Liver (tissue), 8 donors: ENCODE measurements at regions not wholly inside any gene's neighbourhood (a gene's known extent, or its start where the extent isn't known, plus 50 kb on each side); places are given as distances from the start of the nearest gene placed in this dataset.

ENCODE experiments used
- DNase-seq: peaks from one replicate; pipeline ENCODE4 v3.0.0-alpha.2; 2017; ENCODE audit warnings: low spot score
- H3K27ac ChIP-seq, 2 donors: one replicate each; pipeline ENCODE4 v1.7.0; 2013; ENCODE audit warnings: inconsistent platforms in 2 of 2, low read length in 2 of 2, control low read depth in 1 of 2, low read depth in 1 of 2, mild to moderate bottlenecking in 1 of 2
- H3K27me3 ChIP-seq, 4 donors: one replicate each; pipeline versions ENCODE4 v1.6.1 to v1.7.0; 2013; ENCODE audit warnings: low read length in 3 of 4, inconsistent platforms in 1 of 4, mild to moderate bottlenecking in 1 of 4, moderate library complexity in 1 of 4; ENCODE audit not compliant: control insufficient read depth in 4 of 4, insufficient read depth in 4 of 4
- H3K36me3 ChIP-seq, 4 donors: one replicate each; pipeline versions ENCODE4 v1.6.1 to v1.7.0; 2013; ENCODE audit warnings: low read length in 3 of 4, mild to moderate bottlenecking in 3 of 4, low read depth in 1 of 4, moderate library complexity in 1 of 4; ENCODE audit not compliant: control insufficient read depth in 4 of 4, insufficient read depth in 3 of 4
- H3K4me1 ChIP-seq, 4 donors: one replicate each; pipeline versions ENCODE4 v1.6.1 to v1.7.0; 2013; ENCODE audit warnings: low read length in 3 of 4, mild to moderate bottlenecking in 3 of 4, moderate library complexity in 1 of 4; ENCODE audit not compliant: control insufficient read depth in 4 of 4, insufficient read depth in 4 of 4
- H3K4me3 ChIP-seq, 3 donors: one replicate each; pipeline versions ENCODE4 v1.6.1 to v1.7.0; 2013; ENCODE audit warnings: low read length in 3 of 3, control low read depth in 1 of 3, low read depth in 1 of 3, mild to moderate bottlenecking in 1 of 3
- H3K9ac ChIP-seq, 2 donors: one replicate each; pipeline ENCODE4 v1.7.0; 2013; ENCODE audit warnings: low read length in 2 of 2, mild to moderate bottlenecking in 2 of 2, moderate library complexity in 2 of 2, control low read depth in 1 of 2, low read depth in 1 of 2
- H3K9me3 ChIP-seq, 4 donors: one replicate each; pipeline versions ENCODE4 v1.6.1 to v1.7.0; 2013; ENCODE audit warnings: low read length in 3 of 4; ENCODE audit not compliant: control insufficient read depth in 4 of 4
- ATF3 ChIP-seq: IDR thresholded peaks from 2 replicates; pipeline ENCODE4 v1.6.1; 2016; ENCODE audit warnings: antibody characterized with exemption
- EGR1 ChIP-seq, 2 donors: IDR thresholded peaks; 2 replicates each; pipeline ENCODE4 v1.6.1; 2016 to 2018; ENCODE audit warnings: antibody characterized with exemption in 2 of 2, low read depth in 2 of 2
- GABPA ChIP-seq, 2 donors: IDR thresholded peaks in 1 of 2; conservative IDR thresholded peaks in 1 of 2; 2 replicates each; pipeline ENCODE4 v1.6.1; 2016; ENCODE audit warnings: antibody characterized with exemption in 2 of 2, mild to moderate bottlenecking in 1 of 2, moderate library complexity in 1 of 2
- HNF4A ChIP-seq, 2 donors: conservative IDR thresholded peaks; 2 replicates each; pipeline ENCODE4 v1.6.1; 2016; ENCODE audit warnings: antibody characterized with exemption in 2 of 2, mild to moderate bottlenecking in 2 of 2
- HNF4G ChIP-seq: IDR thresholded peaks from 2 replicates; pipeline ENCODE4 v1.6.1; 2016; ENCODE audit warnings: antibody characterized with exemption
- JUND ChIP-seq, 2 donors: IDR thresholded peaks; 2 replicates each; pipeline ENCODE4 v1.6.1; 2016; ENCODE audit warnings: antibody characterized with exemption in 2 of 2
- MAX ChIP-seq: IDR thresholded peaks from 2 replicates; pipeline ENCODE4 v1.6.1; 2016; ENCODE audit warnings: antibody characterized with exemption
- NR2F2 ChIP-seq: IDR thresholded peaks from 2 replicates; pipeline ENCODE4 v1.6.1; 2016; ENCODE audit warnings: antibody characterized with exemption
- RAD21 ChIP-seq, 2 donors: IDR thresholded peaks; 2 replicates each; pipeline ENCODE4 v1.6.1; 2016; ENCODE audit warnings: antibody characterized with exemption in 2 of 2, mild to moderate bottlenecking in 2 of 2
- RXRA ChIP-seq, 2 donors: IDR thresholded peaks; 2 replicates each; pipeline ENCODE4 v1.6.1; 2017 to 2018; ENCODE audit warnings: antibody characterized with exemption in 2 of 2, mild to moderate bottlenecking in 1 of 2
- SP1 ChIP-seq: IDR thresholded peaks from 2 replicates; pipeline ENCODE4 v1.6.1; 2018; ENCODE audit warnings: antibody characterized with exemption, mild to moderate bottlenecking
- TAF1 ChIP-seq: conservative IDR thresholded peaks from 2 replicates; pipeline ENCODE4 v1.6.1; 2016; ENCODE audit warnings: antibody characterized with exemption, mild to moderate bottlenecking
- WGBS: extraction: QIAGEN DNeasy Blood & Tissue Kit; methylation state at CpG from one replicate; pipeline ENCODE4 v1.1.7; 2013; 5-methylcytosine and 5-hydroxymethylcytosine counted together
- TF ChIP-seq, protein P1 (sequence below): fragments of 150-350 bp; IDR thresholded peaks from 2 replicates; pipeline ENCODE4 v1.5.1; 2017; ENCODE audit warnings: improper control_type of control experiment, low read depth, low read length; ENCODE audit not compliant: missing input control
- TF ChIP-seq, protein P2 (sequence below): IDR thresholded peaks from 2 replicates; pipeline ENCODE4 v1.6.1; 2016; ENCODE audit warnings: antibody characterized with exemption, mild to moderate bottlenecking
- TF ChIP-seq, protein P3 (sequence below): IDR thresholded peaks from 2 replicates; pipeline ENCODE4 v1.6.1; 2016; ENCODE audit warnings: antibody characterized with exemption
- donor health status: healthy.
- donor health status: healthy.
- donor health status: healthy.
- donor health status: healthy.
- donor health status: healthy.

GRCh38 chr11:69919659-69920344 lies 100.6 kb upstream of the FGF3 start:
- Histone ChIP-seq H3K9me3 (no peaks in the 10 kb centered on the region), H3K4me1 (peaks cover 4 to 32% (median 18%) of the 10 kb centered on the region in 4 donors), H3K27me3 (peaks cover 0 to 3% (median 0%) of the 10 kb centered on the region in 4 donors), H3K36me3 (no peaks in the 10 kb centered on the region), H3K9ac (no peak overlapping the region), H3K27ac (no peak overlapping the region), H3K4me3 (no peak overlapping the region)
- TF ChIP-seq NR2F2 (no peak), ATF3 (no peak), GABPA (IDR thresholded peaks at IDR 0.05 in 1 of 2, conservative IDR thresholded peaks at IDR 0.05 in 1 of 2) (no peak), HNF4G (no peak), RXRA (IDR thresholded peaks at IDR 0.05) (no peak), EGR1 (IDR thresholded peaks at IDR 0.05; ENCODE audit: low read depth in 2 of 2) (no peak), HNF4A (conservative IDR thresholded peaks at IDR 0.05) (no peak), JUND (IDR thresholded peaks at IDR 0.05) (no peak)
- TF ChIP-seq, protein P1, sequence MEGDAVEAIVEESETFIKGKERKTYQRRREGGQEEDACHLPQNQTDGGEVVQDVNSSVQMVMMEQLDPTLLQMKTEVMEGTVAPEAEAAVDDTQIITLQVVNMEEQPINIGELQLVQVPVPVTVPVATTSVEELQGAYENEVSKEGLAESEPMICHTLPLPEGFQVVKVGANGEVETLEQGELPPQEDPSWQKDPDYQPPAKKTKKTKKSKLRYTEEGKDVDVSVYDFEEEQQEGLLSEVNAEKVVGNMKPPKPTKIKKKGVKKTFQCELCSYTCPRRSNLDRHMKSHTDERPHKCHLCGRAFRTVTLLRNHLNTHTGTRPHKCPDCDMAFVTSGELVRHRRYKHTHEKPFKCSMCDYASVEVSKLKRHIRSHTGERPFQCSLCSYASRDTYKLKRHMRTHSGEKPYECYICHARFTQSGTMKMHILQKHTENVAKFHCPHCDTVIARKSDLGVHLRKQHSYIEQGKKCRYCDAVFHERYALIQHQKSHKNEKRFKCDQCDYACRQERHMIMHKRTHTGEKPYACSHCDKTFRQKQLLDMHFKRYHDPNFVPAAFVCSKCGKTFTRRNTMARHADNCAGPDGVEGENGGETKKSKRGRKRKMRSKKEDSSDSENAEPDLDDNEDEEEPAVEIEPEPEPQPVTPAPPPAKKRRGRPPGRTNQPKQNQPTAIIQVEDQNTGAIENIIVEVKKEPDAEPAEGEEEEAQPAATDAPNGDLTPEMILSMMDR = no peak
- TF ChIP-seq, protein P2, sequence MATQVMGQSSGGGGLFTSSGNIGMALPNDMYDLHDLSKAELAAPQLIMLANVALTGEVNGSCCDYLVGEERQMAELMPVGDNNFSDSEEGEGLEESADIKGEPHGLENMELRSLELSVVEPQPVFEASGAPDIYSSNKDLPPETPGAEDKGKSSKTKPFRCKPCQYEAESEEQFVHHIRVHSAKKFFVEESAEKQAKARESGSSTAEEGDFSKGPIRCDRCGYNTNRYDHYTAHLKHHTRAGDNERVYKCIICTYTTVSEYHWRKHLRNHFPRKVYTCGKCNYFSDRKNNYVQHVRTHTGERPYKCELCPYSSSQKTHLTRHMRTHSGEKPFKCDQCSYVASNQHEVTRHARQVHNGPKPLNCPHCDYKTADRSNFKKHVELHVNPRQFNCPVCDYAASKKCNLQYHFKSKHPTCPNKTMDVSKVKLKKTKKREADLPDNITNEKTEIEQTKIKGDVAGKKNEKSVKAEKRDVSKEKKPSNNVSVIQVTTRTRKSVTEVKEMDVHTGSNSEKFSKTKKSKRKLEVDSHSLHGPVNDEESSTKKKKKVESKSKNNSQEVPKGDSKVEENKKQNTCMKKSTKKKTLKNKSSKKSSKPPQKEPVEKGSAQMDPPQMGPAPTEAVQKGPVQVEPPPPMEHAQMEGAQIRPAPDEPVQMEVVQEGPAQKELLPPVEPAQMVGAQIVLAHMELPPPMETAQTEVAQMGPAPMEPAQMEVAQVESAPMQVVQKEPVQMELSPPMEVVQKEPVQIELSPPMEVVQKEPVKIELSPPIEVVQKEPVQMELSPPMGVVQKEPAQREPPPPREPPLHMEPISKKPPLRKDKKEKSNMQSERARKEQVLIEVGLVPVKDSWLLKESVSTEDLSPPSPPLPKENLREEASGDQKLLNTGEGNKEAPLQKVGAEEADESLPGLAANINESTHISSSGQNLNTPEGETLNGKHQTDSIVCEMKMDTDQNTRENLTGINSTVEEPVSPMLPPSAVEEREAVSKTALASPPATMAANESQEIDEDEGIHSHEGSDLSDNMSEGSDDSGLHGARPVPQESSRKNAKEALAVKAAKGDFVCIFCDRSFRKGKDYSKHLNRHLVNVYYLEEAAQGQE = no peak
- WGBS = 58% methylated on average over 3 of the region's 3 CpGs
- DNase-seq = no peak

- Histone ChIP-seq H3K27ac (no peak overlapping the region), H3K27me3 (peaks cover 0 to 3% (median 0%) of the 10 kb centered on the region in 4 donors), H3K9me3 (no peaks in the 10 kb centered on the region), H3K9ac (no peak overlapping the region), H3K4me3 (no peak overlapping the region), H3K4me1 (peaks cover 4 to 25% (median 14%) of the 10 kb centered on the region in 4 donors), H3K36me3 (no peaks in the 10 kb centered on the region)
- 89% methylated on average over 16 of the region's 16 CpGs for WGBS
- no peak for DNase-seq
- no peak for TF ChIP-seq HNF4A (conservative IDR thresholded peaks at IDR 0.05)
- TF ChIP-seq, protein P3, sequence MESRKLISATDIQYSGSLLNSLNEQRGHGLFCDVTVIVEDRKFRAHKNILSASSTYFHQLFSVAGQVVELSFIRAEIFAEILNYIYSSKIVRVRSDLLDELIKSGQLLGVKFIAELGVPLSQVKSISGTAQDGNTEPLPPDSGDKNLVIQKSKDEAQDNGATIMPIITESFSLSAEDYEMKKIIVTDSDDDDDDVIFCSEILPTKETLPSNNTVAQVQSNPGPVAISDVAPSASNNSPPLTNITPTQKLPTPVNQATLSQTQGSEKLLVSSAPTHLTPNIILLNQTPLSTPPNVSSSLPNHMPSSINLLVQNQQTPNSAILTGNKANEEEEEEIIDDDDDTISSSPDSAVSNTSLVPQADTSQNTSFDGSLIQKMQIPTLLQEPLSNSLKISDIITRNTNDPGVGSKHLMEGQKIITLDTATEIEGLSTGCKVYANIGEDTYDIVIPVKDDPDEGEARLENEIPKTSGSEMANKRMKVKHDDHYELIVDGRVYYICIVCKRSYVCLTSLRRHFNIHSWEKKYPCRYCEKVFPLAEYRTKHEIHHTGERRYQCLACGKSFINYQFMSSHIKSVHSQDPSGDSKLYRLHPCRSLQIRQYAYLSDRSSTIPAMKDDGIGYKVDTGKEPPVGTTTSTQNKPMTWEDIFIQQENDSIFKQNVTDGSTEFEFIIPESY = no peak
- no peak for TF ChIP-seq TAF1
- TF ChIP-seq ATF3 = no peak
- no peak for TF ChIP-seq RAD21 (IDR thresholded peaks at IDR 0.05)
- TF ChIP-seq RXRA (IDR thresholded peaks at IDR 0.05) = no peak
- no peak for TF ChIP-seq JUND (IDR thresholded peaks at IDR 0.05)
- no peak for TF ChIP-seq MAX
- TF ChIP-seq SP1 = no peak
- TF ChIP-seq, protein P1 = no peak
- no peak for TF ChIP-seq NR2F2
These were observed 101.3 kb upstream of the FGF3 start for GRCh38 chr11:69920345-69921127.
